ENCODE measurements at regions not wholly inside any gene's neighbourhood (a gene's known extent, or its start where the extent isn't known, plus 50 kb on each side); places are given as distances from the start of the nearest gene placed in this dataset.

DNA sequence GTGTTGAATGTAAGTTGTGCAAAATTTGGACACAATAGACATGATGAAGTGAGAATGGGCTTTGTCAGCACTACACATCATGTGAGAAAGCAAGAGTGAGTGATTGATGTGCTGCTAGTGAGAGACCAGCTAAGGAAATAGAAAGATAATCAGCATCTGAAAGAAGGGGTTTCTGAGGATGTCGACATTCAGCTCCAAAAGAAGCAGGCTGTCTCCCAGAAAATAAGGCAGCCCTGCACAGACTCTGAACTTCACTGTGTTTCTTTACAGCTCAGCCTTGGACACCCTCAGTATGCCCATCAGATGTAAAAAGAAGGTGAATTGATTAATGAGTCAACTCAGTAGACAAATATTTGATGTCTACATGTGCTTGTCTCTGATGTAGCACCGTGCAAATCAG is 80.8 kb upstream of the ADCY2 start:
- TF ChIP-seq FOXP2 (optimal IDR thresholded peaks at IDR 0.05; ENCODE audit: borderline replicate concordance, extremely low read depth, extremely low read length, insufficient read depth) (no peak), SIN3A (IDR thresholded peaks at IDR 0.05; ENCODE audit: borderline replicate concordance, insufficient read depth, low read length) (no peak)

DNA sequence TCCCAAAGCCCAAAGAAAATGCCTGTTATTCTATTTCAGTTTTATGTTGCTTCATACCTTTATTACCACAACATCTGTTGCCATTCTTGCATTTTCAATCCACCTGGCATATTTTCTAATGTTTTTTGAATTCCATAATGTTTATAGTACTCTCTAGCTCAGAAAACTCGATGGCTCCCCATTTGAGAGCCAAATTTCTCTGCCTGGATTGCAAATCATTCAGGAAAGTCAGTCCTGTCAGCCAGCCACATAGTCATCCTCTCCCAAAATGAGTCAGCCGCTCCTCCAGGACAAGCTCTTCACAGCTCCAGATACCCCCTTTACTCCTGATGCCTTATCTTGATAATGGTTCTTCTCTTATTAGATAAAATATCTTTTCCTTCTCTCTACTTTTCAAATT is 78.2 kb upstream of the ADCY2 start:
- TF ChIP-seq SIN3A (IDR thresholded peaks at IDR 0.05; ENCODE audit: borderline replicate concordance, insufficient read depth, low read length) (no peak), POLR2AphosphoS5 (IDR thresholded peaks at IDR 0.05; ENCODE audit: low read depth, low read length) (no peak), TAF1 (IDR thresholded peaks at IDR 0.05; ENCODE audit: borderline replicate concordance, insufficient read depth, low read length) (no peak)

DNA sequence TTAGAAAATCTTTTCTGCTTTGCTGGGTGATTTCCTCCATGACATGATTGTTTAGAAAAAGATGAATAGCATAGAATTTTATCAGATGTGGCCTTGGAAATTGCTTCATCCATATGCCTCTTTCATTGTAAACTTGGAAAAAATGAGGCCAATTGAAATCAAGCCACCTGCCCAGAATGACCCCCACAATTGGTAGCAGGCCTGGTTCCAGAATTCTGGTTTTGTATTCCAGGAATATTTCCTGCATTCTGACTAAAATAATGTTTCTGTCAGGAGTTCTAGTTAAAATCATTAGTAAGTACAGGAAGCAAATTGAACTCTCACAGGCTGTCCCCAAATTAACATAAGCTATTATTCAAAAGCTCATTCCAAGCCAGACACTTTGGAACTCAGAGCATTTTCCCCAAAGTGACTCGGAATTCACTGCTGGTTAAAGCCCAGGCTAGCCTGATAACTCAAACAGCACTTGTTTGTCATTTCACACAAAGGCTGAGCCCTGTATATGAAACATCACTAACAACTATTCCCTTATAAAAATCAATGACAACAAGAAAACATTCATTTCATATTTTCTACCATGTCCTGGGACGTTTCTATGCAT is 75.1 kb upstream of the ADCY2 start:
- no peak for TF ChIP-seq SIN3A (IDR thresholded peaks at IDR 0.05; ENCODE audit: borderline replicate concordance, insufficient read depth, low read length)
- TF ChIP-seq FOXP2 (optimal IDR thresholded peaks at IDR 0.05; ENCODE audit: borderline replicate concordance, extremely low read depth, extremely low read length, insufficient read depth) = no peak
- TF ChIP-seq TAF1 (IDR thresholded peaks at IDR 0.05; ENCODE audit: borderline replicate concordance, insufficient read depth, low read length) = no peak
- TF ChIP-seq, protein P1, sequence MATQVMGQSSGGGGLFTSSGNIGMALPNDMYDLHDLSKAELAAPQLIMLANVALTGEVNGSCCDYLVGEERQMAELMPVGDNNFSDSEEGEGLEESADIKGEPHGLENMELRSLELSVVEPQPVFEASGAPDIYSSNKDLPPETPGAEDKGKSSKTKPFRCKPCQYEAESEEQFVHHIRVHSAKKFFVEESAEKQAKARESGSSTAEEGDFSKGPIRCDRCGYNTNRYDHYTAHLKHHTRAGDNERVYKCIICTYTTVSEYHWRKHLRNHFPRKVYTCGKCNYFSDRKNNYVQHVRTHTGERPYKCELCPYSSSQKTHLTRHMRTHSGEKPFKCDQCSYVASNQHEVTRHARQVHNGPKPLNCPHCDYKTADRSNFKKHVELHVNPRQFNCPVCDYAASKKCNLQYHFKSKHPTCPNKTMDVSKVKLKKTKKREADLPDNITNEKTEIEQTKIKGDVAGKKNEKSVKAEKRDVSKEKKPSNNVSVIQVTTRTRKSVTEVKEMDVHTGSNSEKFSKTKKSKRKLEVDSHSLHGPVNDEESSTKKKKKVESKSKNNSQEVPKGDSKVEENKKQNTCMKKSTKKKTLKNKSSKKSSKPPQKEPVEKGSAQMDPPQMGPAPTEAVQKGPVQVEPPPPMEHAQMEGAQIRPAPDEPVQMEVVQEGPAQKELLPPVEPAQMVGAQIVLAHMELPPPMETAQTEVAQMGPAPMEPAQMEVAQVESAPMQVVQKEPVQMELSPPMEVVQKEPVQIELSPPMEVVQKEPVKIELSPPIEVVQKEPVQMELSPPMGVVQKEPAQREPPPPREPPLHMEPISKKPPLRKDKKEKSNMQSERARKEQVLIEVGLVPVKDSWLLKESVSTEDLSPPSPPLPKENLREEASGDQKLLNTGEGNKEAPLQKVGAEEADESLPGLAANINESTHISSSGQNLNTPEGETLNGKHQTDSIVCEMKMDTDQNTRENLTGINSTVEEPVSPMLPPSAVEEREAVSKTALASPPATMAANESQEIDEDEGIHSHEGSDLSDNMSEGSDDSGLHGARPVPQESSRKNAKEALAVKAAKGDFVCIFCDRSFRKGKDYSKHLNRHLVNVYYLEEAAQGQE (IDR thresholded peaks at IDR 0.05; ENCODE audit: insufficient read depth in 1 of 2, low read depth in 2 of 2, low read length in 2 of 2) = no peak
- TF ChIP-seq POLR2AphosphoS5 (IDR thresholded peaks at IDR 0.05; ENCODE audit: low read depth, low read length) = no peak

DNA sequence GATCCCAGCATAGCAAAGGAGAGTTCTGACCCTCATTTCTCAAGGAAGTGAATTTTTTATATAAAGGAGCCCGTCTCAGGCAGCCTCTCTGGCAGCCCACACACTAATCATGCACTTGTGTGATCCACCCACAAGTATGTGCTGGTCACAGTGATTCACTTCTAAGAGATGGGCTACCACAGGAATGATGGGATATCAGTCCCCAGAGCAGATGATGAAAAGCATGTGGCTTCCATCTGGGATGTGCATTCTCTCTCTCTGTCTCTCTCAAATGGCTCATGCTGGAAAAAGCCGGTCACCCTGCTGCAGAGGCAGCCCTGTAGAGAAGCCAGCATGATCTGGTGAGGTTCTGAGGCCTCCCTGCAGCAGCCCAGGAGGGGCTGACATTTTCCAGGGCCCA is 74.2 kb upstream of the ADCY2 start:
- TF ChIP-seq FOXP2 (optimal IDR thresholded peaks at IDR 0.05; ENCODE audit: borderline replicate concordance, extremely low read depth, extremely low read length, insufficient read depth) (no peak), TAF1 (IDR thresholded peaks at IDR 0.05; ENCODE audit: borderline replicate concordance, insufficient read depth, low read length) (no peak), SIN3A (IDR thresholded peaks at IDR 0.05; ENCODE audit: borderline replicate concordance, insufficient read depth, low read length) (no peak), POLR2AphosphoS5 (IDR thresholded peaks at IDR 0.05; ENCODE audit: low read depth, low read length) (no peak)
- TF ChIP-seq, protein P1 (IDR thresholded peaks at IDR 0.05; ENCODE audit: insufficient read depth in 1 of 2, low read depth in 2 of 2, low read length in 2 of 2) = no peak

DNA sequence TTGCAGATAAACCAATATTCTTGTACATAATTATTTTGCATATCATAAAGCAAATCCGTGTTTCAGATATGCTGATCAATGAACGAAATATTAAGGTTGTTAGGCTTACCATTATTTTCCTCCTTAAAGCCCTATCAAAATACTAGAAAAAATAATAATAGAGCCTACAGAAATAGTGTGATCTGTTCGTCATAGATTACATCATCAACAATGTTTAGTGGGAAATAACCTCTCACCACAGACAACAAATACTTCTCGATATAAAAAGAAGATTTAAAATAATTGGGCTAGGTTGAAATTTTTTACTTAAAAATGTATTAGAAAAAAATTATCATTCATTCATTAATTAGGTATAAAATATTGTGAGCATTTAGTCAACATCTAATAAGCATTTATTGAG is 71.0 kb upstream of the ADCY2 start:
- TF ChIP-seq SIN3A (IDR thresholded peaks at IDR 0.05; ENCODE audit: borderline replicate concordance, insufficient read depth, low read length) (no peak), POLR2AphosphoS5 (IDR thresholded peaks at IDR 0.05; ENCODE audit: low read depth, low read length) (no peak), TAF1 (IDR thresholded peaks at IDR 0.05; ENCODE audit: borderline replicate concordance, insufficient read depth, low read length) (no peak), FOXP2 (optimal IDR thresholded peaks at IDR 0.05; ENCODE audit: borderline replicate concordance, extremely low read depth, extremely low read length, insufficient read depth) (no peak)
- TF ChIP-seq, protein P1 (IDR thresholded peaks at IDR 0.05; ENCODE audit: insufficient read depth in 1 of 2, low read depth in 2 of 2, low read length in 2 of 2) = no peak

DNA sequence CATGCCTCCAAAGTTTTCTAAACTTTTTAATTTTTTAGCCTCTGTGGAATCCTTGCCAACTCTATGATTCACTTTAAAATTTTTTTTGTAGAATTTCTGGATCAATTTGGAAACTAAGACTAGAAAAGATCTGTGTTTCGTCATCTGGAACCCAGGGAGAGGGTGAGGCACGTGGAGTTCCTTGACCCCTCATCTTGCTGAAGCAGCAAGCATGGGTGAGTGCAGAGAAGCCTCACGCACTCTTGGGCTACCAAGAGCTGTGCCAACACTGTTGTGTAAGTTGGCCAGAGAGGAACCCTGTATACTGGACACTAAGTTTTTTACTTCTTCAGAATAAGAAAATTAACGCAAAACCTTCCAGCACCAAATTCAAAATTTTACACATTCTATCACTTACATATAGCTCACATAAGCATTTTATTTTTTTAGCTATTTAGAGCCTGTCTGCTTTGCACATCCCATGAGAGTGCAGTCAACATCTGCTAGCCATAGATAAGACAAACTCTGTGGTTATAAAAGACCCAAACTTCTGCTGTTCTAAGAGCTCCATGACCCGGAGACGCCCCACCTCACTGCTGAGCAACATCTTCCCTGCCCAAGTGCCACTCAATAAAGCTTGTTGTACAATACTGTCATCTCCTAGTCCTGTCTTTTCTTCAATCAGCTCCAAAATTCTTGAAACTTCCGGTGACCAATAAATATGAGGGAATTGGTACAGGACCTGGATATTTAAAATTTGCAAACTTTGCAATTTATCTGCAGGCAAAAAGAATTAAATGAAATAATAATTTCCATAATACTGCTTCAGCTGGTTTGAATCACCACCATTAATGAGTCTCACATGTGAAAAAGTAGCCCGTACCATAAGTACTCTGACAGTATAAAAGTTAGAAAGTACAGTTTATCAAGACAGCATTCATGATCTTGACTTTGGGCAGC is 69.7 kb upstream of the ADCY2 start:
- TF ChIP-seq FOXP2 (optimal IDR thresholded peaks at IDR 0.05; ENCODE audit: borderline replicate concordance, extremely low read depth, extremely low read length, insufficient read depth) (no peak), POLR2AphosphoS5 (IDR thresholded peaks at IDR 0.05; ENCODE audit: low read depth, low read length) (no peak), TAF1 (IDR thresholded peaks at IDR 0.05; ENCODE audit: borderline replicate concordance, insufficient read depth, low read length) (no peak), SIN3A (IDR thresholded peaks at IDR 0.05; ENCODE audit: borderline replicate concordance, insufficient read depth, low read length) (no peak)
- TF ChIP-seq, protein P1 (IDR thresholded peaks at IDR 0.05; ENCODE audit: insufficient read depth in 1 of 2, low read depth in 2 of 2, low read length in 2 of 2) = no peak
